ENCODE measurements at regions not wholly inside any gene's neighbourhood (a gene's known extent, or its start where the extent isn't known, plus 50 kb on each side); places are given as distances from the start of the nearest gene placed in this dataset.

GRCh38 chr14:104349950-104350349 lies 211.6 kb downstream of the KIF26A start:
- TF ChIP-seq CTCF (IDR thresholded peaks at IDR 0.05) (no peak), EZH2 (IDR thresholded peaks at IDR 0.05; ENCODE audit: borderline replicate concordance, insufficient read depth, low read depth, low read length, poor library complexity, severe bottlenecking) (no peak)
